SK-N-SH (cell line): ENCODE measurements at regions not wholly inside any gene's neighbourhood (a gene's known extent, or its start where the extent isn't known, plus 50 kb on each side); places are given as distances from the start of the nearest gene placed in this dataset.

Experiments used
- CTCF ChIP-seq: fragments of 200-600 bp; sonication (generic); IDR thresholded peaks from 2 replicates; pipeline ENCODE4 v1.6.1; 2017; ENCODE audit warnings: antibody characterized with exemption, mild to moderate bottlenecking, moderate library complexity
- EP300 ChIP-seq, 2 experiments: IDR thresholded peaks; 2 replicates each; pipeline versions ENCODE4 v1.4.0 to v1.6.1; 2012; ENCODE audit warnings: borderline replicate concordance in 1 of 2, low read depth in 1 of 2, low read length in 1 of 2
- EZH2phosphoT487 ChIP-seq: fragments of 200-600 bp; sonication (generic); IDR thresholded peaks from 2 replicates; pipeline ENCODE4 v1.6.1; 2017; ENCODE audit warnings: low read depth, mixed run types, mild to moderate bottlenecking, antibody characterized with exemption, moderate library complexity, borderline replicate concordance
- FOXM1 ChIP-seq: IDR thresholded peaks from 2 replicates; pipeline ENCODE4 v1.4.0; 2012; ENCODE audit warnings: low read depth, mild to moderate bottlenecking
- MEF2A ChIP-seq: IDR thresholded peaks from 2 replicates; pipeline ENCODE4 v1.4.0; 2012; ENCODE audit warnings: low read depth, borderline replicate concordance
- MXI1 ChIP-seq: IDR thresholded peaks from 2 replicates; pipeline ENCODE4 v1.6.1; 2012; ENCODE audit warnings: mild to moderate bottlenecking, low read depth, low read length, improper control_type of control experiment
- POLR2AphosphoS5 ChIP-seq: IDR thresholded peaks from 2 replicates; pipeline ENCODE4 v1.6.1; 2012; ENCODE audit warnings: low read depth, low read length
- RAD21 ChIP-seq: IDR thresholded peaks from 2 replicates; pipeline ENCODE4 v1.6.1; 2012; ENCODE audit warnings: mild to moderate bottlenecking, low read length
- SMC3 ChIP-seq: IDR thresholded peaks from 2 replicates; pipeline ENCODE4 v1.6.1; 2012; ENCODE audit warnings: low read depth, low read length, improper control_type of control experiment
- TAF1 ChIP-seq: IDR thresholded peaks from 2 replicates; pipeline ENCODE4 v1.6.1; 2012; ENCODE audit warnings: low read depth, mild to moderate bottlenecking, low read length, moderate library complexity, borderline replicate concordance
- YY1 ChIP-seq: IDR thresholded peaks from 2 replicates; pipeline ENCODE4 v1.4.0; 2012; ENCODE audit warnings: low read depth, mild to moderate bottlenecking

GRCh38 chr9:103530934-103531333 lies 535.8 kb downstream of the CYLC2 start:
- TF ChIP-seq EZH2phosphoT487 (no peak), FOXM1 (no peak), CTCF (no peak), YY1 (no peak), RAD21 (no peak), MEF2A (no peak), MXI1 (no peak), POLR2AphosphoS5 (no peak), SMC3 (no peak), EP300 (IDR thresholded peaks at IDR 0.05; ENCODE audit: borderline replicate concordance in 1 of 2, low read depth in 1 of 2, low read length in 1 of 2) (no peak), TAF1 (no peak)
